SKM-1 treated with dmso at 0.1 percent for 144 hours (cell line): ENCODE measurements at regions not wholly inside any gene's neighbourhood (a gene's known extent, or its start where the extent isn't known, plus 50 kb on each side); places are given as distances from the start of the nearest gene placed in this dataset.
"Not testable (repeated sequence)": the region's sequence is repeated elsewhere in the genome, so short reads cannot be mapped to it uniquely, and the experiment has no call there.

ENCODE experiments used
- DNase-seq: peaks from one replicate; lab custom pipeline; 2025; ENCODE audit not compliant: unreplicated experiment; lab: John Stamatoyannopoulos, UW

- DNase-seq = no peak
Observed at GRCh38 chr13:18952225-18953016, 229.2 kb downstream of the TUBA3C start.

DNA sequence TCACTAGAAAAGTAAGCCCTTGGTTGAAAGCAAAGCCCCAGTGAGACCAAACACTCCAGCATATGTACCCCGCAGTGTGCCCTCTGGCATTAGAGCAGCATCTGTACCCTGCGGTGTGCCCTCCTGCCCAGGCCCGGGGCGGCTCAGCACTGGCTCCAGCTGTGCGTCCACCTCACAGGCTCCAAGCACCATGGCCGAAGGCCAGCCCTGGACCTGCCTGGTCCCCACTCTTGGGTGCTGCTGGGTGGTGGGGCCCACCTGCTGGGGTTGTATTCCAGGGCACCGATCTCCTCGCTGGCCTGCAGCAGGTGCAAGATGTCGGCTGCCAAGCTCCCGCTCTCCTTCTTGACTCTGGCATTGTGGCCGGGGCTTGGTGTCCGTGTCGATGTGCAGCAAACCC is 230.2 kb downstream of the TUBA3C start:
- DNase-seq = no peak

GRCh38 chr13:18949970-18950369 is 231.7 kb downstream of the TUBA3C start:
- no peak for DNase-seq

GRCh38 chr13:18949489-18949761 is 232.2 kb downstream of the TUBA3C start:
- no peak for DNase-seq

DNA sequence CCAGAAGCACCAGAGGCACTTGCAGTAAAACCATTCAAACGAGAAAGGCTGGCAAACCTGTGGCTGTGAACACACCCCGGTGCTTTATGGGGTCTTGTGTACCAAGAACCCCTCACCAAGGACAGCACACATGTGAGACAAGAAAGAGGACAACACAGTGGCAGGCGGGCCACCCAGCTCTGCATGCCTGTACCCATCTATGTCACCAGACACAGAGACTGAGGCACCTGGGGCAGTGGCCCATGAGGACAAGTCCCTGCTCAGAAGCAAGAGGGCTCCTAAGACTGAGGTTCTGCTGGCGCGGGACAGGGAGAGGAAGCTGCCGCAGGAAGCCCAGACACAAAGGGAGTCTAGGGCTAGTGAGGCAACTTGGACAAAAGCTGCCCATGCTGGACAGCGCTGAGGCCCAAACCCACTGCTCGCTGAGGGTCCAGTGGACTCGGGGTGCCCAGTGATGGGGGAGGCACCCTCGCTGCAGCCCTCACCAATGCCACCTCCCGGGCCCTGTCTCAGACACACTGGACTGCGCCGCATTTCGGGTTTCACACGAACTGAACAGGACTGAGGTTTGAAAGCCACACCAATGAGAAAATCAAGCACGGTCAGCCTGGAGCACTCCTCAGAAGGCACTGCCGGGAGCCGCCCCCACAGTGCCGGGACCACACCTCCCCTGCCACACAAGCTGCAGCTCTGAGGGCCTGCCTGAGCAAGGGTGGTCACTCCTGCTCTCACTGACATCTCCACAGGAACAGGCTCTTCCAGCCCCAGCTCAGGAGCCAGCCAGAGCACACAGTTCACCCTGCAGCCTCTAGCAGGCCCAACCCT is 232.7 kb downstream of the TUBA3C start:
- no peak for DNase-seq

GRCh38 chr13:18948012-18948663 is 233.5 kb downstream of the TUBA3C start:
- DNase-seq = no peak

DNA sequence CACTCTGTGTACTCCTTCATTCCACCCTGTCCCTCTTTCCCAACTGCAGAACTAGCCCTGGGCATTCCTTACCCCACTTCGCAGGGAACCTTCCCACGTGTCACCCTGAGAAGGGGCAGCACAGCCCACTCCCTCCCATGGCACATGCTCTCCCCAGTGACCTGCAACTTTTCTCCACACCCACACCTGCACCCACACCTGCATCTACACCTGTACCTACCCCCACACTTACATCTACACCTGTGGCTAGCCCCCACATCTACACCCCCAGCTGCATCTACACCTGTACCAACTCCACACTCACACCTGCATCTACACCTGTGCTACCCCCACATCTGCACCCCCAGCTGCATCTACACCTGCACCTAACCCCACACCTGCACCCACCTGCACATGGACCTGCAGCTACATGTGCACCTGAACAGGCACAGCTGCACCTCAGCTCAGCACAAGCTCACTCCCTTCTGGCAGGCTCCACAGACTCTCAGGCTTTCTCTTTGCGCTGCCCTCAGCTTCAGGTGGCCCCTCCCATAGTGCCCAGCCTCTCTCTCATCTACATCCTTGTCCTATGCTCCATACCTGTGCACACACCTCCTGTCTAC is 234.1 kb downstream of the TUBA3C start:
- no peak for DNase-seq

DNA sequence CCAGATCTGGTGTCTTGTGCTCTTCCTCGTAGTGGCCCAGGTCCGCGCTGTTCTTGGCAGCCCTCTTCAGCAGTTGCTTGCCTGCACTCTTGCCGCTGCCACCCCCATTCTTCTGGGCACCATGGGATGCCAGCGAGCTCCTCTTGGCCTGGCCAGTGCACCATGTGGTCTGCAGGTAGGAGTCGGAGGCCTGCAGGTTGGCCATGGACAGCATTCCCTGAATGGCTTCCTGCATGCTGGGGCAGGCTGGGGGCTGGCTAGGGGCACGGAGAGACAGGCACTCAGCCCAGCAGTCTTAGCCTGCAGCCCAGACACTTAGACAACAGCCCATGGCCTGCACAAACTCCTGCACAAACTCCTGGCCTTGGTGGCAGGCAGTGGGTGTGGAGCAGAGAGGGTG is 234.9 kb downstream of the TUBA3C start:
- DNase-seq = no peak

DNA sequence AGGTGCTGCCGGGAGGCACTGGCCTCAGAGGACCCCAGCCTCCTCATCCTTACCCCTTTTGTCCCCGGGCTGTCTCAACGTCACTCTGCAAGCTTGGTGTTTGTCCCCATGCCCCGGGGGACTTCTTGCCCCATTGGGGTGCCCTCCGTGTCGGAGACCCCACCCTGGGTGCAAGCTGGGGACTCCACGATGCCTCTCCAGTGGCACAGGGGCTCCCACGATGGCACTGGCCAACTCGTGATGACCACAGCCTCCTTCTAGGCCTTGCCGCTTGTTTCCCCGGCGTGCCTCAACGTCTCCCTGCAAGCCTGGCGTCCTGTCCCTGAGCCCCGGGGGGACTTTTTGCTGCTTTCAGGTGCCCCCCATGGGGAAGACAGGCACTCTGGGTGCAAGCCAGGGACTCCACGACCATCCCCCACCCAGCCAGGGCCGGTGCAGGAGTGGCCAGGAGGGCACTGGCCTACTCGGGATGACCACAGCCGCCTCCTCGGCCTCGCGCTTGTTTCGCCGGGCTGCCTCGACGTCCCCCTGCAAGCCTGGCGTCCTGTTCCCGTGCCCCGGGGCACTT is 237.0 kb downstream of the TUBA3C start:
- DNase-seq = no peak

GRCh38 chr13:18943721-18944391 is 237.8 kb downstream of the TUBA3C start:
- no peak for DNase-seq

DNA sequence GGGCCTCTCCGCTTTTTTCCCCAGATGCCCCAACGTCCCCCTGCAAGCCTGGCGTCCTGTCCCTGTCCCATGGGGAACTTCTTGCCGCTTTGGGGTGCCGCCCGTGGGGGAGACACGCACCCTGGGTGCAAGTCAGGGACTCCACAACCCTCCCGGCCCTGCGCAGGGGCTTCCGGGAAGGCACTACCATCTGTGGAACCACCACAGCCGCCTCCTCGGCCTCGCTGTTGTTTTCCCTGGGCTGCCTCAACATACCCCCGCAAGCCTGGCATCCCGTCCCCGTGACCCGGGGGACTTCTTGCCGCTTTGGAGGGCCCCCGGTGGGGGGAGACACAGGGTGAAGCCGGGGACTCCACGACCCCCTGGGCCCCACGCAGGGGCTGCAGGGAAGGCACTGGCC is 238.4 kb downstream of the TUBA3C start:
- no peak for DNase-seq

GRCh38 chr13:18936104-18936503 is 245.5 kb downstream of the TUBA3C start:
- DNase-seq = no peak

DNA sequence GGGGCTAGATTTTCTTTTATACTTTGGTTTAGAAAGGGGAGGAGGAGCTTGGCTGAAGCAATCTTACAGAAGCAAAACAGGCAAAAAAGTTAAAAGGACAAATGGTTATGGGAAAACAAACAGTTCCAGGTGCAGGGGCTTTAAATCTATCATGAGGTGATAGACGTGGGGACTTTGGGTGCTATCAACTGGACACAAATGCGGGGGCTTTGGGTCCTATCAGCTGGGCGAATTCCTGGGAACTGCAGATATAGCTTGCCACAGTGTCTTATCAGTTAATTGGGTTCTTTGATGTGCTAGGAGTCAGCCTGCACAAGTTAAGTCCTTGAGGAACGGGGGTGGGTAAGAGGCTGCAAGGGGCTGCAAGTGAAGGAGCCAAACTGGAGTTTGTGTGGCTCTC is 260.6 kb downstream of the TUBA3C start:
- DNase-seq = no peak

DNA sequence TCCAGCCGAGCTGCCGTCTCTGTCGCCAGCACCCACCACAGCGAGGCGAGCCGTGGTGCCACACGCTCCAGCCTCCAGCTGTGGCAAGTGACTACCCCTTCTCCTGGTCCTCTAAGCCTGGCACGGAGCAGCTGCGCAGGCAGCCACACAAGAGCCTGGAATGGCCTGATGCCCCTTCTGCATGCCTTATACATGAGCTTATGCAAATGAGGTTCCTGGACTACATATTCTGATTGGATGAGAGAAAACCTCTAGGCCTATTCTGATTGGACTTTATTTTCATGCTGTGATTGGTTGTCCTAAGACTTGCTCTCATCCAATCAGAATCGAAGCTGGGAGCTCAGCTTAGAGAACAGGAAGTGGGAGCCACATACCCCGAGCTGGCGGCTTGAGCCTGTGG is 276.5 kb downstream of the TUBA3C start:
- DNase-seq = not testable (repeated sequence)

GRCh38 chr13:18895411-18895810 is 286.2 kb downstream of the TUBA3C start:
- not testable (repeated sequence) for DNase-seq

- not testable (repeated sequence) for DNase-seq
Observed at GRCh38 chr13:18891242-18891641, 290.4 kb downstream of the TUBA3C start.

DNA sequence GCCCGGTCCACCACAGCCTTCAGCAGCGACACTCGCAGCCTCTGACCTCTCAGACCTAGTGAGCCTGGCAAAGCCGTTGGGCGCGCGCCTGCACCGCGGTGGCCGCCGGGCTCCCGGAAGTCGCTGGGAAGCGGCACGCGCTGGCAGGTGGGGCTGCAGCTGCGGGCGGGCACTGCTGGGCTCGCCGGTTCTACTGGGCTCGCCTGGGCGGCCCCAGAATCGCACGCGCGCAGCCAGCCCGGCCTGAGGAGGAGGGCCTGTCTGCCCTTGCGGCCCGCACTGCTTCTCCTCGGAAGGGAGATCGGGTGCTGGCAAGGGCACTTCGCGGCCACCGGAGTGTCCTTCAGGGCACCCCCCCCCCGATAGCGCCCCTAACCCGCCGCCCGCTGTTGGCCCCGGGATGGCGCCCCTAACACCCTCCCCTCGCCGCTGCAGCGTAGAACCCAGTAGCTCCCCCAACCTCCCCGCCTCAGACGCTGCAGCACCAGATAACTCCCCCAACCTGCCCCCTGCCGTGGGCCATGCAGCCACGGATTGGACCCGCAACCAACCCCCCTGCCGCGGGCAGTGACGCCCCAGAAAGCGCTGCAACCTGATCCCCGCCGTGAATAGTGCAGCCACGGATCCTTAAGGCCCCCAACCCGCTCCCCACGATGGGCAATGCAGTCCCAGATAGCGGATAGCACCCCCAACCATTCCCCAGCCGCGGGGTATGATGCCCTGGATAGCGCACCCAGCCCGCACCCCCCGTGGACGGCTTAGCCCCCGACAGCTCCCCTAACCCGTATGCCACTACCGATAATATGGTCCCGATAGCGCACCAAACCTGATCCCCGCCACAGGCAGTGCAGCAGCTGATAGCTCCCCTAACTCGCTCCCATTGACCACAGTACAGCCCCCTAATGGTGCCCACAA is 306.5 kb downstream of the TUBA3C start:
- DNase-seq = not testable (repeated sequence)

DNA sequence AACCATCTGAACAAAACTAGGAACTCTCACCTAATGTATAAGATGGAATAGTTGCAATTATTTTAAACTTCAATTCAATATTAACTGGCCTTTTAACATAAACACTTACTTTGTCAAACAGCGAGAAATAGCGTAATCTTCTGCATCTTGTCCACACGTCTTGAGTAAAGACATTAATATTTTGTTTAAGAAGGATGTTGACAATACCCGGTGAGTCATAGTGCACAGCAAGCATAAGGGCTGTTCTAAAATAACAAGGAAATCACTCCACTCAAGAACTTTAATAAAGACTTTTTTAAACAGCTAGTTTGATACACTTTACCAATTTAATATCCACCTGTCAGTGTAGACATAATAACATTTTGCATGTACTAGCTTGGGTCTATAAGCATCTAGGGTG is 311.1 kb downstream of the TUBA3C start:
- DNase-seq = not testable (repeated sequence)

GRCh38 chr13:18869365-18869764 is 312.3 kb downstream of the TUBA3C start:
- not testable (repeated sequence) for DNase-seq
